ENCODE measurements at regions not wholly inside any gene's neighbourhood (a gene's known extent, or its start where the extent isn't known, plus 50 kb on each side); places are given as distances from the start of the nearest gene placed in this dataset.

- H3K4me3 ChIP-seq (ENCODE audit: low read depth, low read length): no peak overlapping the region
- DNase-seq: no peak
- no peak for TF ChIP-seq CTCF (IDR thresholded peaks at IDR 0.05; ENCODE audit: low read depth, low read length)
- H3K9me3 ChIP-seq (ENCODE audit: severe bottlenecking): no peaks in the 10 kb centered on the region
- H3K36me3 ChIP-seq: no peaks in the 10 kb centered on the region
- H3K27ac ChIP-seq: no peak overlapping the region
- no peaks in the 10 kb centered on the region for H3K27me3 ChIP-seq (ENCODE audit: insufficient read depth, low read depth, severe bottlenecking)
These were observed 133.8 kb downstream of the HHIPL2 start for GRCh38 chr1:222413991-222414549.

- H3K27me3 ChIP-seq (ENCODE audit: insufficient read depth, low read depth, severe bottlenecking): no peaks in the 10 kb centered on the region
- no peak overlapping the region for H3K27ac ChIP-seq
- no peak for TF ChIP-seq CTCF (IDR thresholded peaks at IDR 0.05; ENCODE audit: low read depth, low read length)
- H3K36me3 ChIP-seq: no peaks in the 10 kb centered on the region
- no peak overlapping the region for H3K4me3 ChIP-seq (ENCODE audit: low read depth, low read length)
- no peak for DNase-seq
- H3K9me3 ChIP-seq (ENCODE audit: severe bottlenecking): no peaks in the 10 kb centered on the region
These were observed 134.5 kb downstream of the HHIPL2 start for GRCh38 chr1:222413436-222413835.

GRCh38 chr1:222404710-222405109, 143.2 kb downstream of the HHIPL2 start:
- Histone ChIP-seq H3K27me3 (ENCODE audit: insufficient read depth, low read depth, severe bottlenecking) (no peaks in the 10 kb centered on the region), H3K4me3 (ENCODE audit: low read depth, low read length) (no peak overlapping the region), H3K9me3 (ENCODE audit: severe bottlenecking) (no peaks in the 10 kb centered on the region), H3K27ac (no peak overlapping the region), H3K36me3 (no peaks in the 10 kb centered on the region)
- DNase-seq: no peak
- TF ChIP-seq CTCF (IDR thresholded peaks at IDR 0.05; ENCODE audit: low read depth, low read length): no peak

- no peak for DNase-seq
- no peaks in the 10 kb centered on the region for H3K27me3 ChIP-seq (ENCODE audit: insufficient read depth, low read depth, severe bottlenecking)
- H3K4me3 ChIP-seq (ENCODE audit: low read depth, low read length): no peak overlapping the region
- no peaks in the 10 kb centered on the region for H3K36me3 ChIP-seq
- no peak for TF ChIP-seq CTCF (IDR thresholded peaks at IDR 0.05; ENCODE audit: low read depth, low read length)
- H3K27ac ChIP-seq: no peak overlapping the region
- H3K9me3 ChIP-seq (ENCODE audit: severe bottlenecking): no peaks in the 10 kb centered on the region
These were observed 148.7 kb downstream of the HHIPL2 start for GRCh38 chr1:222399197-222399596.

- no peak for DNase-seq
- H3K4me3 ChIP-seq (ENCODE audit: low read depth, low read length): no peak overlapping the region
- no peaks in the 10 kb centered on the region for H3K27me3 ChIP-seq (ENCODE audit: insufficient read depth, low read depth, severe bottlenecking)
- no peaks in the 10 kb centered on the region for H3K36me3 ChIP-seq
- H3K9me3 ChIP-seq (ENCODE audit: severe bottlenecking): no peaks in the 10 kb centered on the region
- H3K27ac ChIP-seq: no peak overlapping the region
- no peak for TF ChIP-seq CTCF (IDR thresholded peaks at IDR 0.05; ENCODE audit: low read depth, low read length)
These were observed 153.7 kb downstream of the HHIPL2 start for GRCh38 chr1:222394224-222394623.

GRCh38 chr1:222392556-222392955, 155.3 kb downstream of the HHIPL2 start:
- H3K27ac ChIP-seq: no peak overlapping the region
- no peaks in the 10 kb centered on the region for H3K9me3 ChIP-seq (ENCODE audit: severe bottlenecking)
- DNase-seq: no peak
- TF ChIP-seq CTCF (IDR thresholded peaks at IDR 0.05; ENCODE audit: low read depth, low read length): no peak
- H3K4me3 ChIP-seq (ENCODE audit: low read depth, low read length): no peak overlapping the region
- no peaks in the 10 kb centered on the region for H3K36me3 ChIP-seq
- H3K27me3 ChIP-seq (ENCODE audit: insufficient read depth, low read depth, severe bottlenecking): no peaks in the 10 kb centered on the region
